Head of caudate nucleus (tissue), 42 donors: ENCODE measurements at regions not wholly inside any gene's neighbourhood (a gene's known extent, or its start where the extent isn't known, plus 50 kb on each side); places are given as distances from the start of the nearest gene placed in this dataset.
A peak's percentile ranks its signal among the peaks of the same experiment; 100 is the strongest.
"Not testable (repeated sequence)": the region's sequence is repeated elsewhere in the genome, so short reads cannot be mapped to it uniquely, and the experiment has no call there.

ENCODE experiments used
- DNase-seq, 42 donors: peaks; one replicate each; pipeline versions ENCODE4 v3.0.0 to v3.0.0-alpha.2; 2020 to 2021; ENCODE audit warnings: mixed read lengths in 7 of 42
- intact Hi-C: fragments of 100-400 bp; cut with DNase I; formaldehyde crosslinking; loops from one replicate; pipeline ENCODE4 v1.15.0; 2022

DNA sequence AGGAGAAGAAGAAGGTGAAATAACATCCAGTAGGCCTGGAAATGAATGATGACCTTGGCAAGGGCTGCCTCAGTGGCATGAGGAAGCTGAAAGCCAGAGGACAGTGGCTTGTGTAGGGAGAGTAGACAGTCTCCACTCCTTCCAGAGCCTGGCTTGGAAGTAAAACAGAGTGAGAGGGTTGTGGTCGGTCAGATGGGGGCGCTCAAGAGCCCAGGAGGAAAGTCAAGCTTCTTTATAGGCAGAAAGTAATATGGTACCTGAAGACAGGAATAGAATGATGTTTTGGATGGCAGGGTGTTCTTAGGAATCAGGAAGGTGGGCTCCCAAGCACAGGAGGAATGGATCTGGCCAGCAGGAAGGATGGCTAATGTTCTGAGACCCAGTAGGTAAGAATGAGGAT lies 75.1 kb upstream of the TSC22D1 start:
- intact Hi-C loops: no loop called here
- no peak for DNase-seq

DNA sequence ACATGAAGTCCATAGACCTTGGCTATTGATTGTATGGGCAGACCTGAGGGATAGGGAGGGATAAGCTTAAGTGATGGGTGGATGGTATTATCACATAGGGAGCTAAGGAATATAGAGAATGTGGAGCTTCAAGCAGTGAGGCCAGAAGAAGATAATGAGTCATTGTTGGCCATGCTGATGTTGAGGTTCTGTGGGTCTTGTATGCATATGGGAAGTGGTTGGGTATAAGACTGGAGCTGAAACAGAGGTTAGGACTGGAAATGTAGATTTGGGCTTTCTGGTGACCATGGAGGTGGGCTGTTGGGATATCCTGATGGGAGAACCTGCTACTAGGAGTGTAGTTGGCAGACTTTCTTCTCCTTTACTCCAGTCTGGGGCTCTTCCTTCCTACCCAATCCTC lies 73.7 kb upstream of the TSC22D1 start:
- intact Hi-C loops: no loop called here
- no peak for DNase-seq

DNA sequence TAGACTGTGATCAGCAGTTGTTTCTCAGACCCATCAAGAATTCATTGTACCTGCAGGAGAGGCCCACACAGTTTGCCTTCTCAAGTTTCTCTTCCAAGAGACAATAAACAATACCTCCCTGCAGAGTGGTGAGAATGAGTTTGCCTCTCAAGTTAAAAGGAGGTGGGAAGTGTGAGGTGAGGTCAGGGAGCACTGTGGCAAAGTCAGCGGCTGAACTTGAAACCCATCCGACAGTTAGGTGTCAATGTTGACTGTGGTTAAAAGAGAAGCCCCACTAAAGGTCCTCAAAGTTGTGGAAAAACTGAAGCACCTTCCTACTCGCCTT lies 72.9 kb upstream of the TSC22D1 start:
- intact Hi-C loops: no loop called here
- no peak for DNase-seq

DNA sequence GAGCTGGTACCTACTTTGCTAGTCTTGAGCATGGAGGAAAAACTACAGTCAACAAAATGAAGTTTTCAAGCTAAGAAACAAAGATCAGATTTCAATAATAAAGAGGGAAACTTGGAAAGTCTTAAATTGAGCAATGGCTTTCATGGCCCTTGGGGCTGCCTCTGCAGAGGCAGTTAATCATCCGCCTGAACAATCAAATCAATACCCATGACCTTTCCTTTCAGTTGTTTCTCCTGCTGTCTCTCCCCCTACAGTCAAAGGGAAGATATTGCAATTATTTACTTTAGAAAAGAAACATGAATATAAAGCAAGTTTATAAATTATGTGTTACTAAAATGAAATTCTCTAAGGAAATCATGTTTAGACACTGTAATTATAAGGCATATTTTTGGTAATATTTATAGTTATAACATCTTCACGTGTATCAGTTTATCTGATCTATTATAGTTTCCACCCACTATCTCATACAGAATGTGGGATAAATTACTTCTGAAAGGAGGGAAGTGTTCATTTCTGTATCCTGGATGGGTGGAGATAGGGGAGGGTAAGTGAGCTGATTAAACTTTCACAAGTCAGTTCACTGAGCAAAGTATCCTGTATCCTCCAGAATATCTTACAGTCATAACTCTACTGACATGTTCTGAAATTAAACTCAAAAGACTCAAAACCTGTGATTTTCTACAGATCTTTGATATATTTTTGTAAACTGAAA lies 72.4 kb upstream of the TSC22D1 start:
- no peak for DNase-seq
- intact Hi-C loops: no loop called here

DNA sequence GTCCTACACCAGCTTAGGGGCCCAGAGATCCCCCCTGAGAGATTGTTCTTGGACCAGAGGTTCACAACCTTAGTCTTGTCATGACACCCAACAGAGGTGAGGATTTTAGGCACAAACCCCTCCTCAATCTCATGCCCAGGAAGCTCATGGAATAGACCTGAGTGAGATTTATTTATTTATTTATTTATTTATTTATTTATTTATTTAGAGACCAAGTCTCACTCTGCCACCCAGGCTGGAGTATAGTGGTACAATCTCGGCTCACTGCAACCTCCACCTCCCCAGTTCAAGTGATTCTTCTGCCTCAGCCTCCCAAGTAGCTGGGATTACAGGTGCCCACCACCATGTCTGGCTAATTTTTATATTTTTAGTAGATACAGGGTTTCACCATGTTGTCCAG lies 71.4 kb upstream of the TSC22D1 start:
- intact Hi-C loops, DNase-seq: not testable (repeated sequence)

DNA sequence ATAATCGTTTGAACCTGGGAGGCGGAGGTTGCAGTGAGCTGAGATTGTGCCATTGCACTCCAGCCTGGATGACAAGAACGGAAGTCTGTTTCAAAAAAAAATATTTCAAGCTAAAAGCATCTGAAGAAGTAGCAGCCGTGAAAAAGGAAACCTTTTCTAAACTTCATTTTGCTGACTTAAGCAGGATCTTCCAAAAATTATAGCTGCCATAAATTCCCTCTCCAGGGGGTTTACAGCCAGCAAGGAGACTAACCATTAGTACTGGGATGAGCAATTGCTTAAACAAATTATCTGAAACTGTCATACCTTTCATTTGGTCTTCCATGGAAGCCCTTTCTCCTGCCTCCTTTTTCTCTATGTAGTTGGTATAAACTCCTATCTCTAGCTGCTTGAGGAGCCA lies 69.9 kb upstream of the TSC22D1 start:
- intact Hi-C loops: no loop called here
- no peak for DNase-seq

DNA sequence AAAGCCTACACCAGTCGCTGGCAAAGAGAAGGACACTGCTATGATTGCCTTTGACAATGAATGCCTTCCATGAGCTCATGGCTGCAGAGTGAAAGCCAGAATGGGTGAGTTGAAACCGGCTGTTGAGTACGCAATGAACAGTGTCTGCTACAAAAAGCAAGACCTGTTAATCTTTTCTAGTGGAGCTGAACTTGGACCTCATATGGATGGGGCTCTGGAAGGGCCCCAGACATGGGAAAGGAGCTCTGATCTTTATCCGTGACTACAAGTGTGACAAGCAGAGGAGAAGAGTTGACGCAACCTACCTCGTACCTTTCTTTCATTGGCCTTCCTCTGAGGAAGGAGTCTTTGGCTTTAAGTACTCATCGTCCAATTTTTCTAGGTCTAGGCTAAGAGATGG lies 67.1 kb upstream of the TSC22D1 start:
- intact Hi-C loops: no loop called here

DNA sequence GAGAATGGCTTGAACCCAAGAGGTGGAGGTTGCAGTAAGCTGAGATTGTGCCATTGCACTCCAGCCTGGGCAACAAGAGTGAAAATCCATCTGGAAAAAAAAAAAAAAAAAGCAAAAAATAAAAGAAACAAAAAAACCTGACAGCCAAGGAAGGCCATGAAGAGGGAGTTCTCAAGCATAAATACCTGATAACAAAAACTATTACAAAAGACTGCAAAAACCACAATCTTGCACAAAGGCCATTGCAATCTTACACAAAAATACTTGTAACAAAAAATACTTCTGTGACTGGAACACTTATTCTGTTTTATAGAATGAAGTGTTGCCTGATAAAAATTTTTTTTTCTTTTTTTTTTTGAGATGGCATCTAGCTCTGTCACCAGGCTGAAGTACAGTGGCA lies 61.5 kb upstream of the TSC22D1 start:
- peak in 1 of 42 donors; percentile 9 for DNase-seq
- intact Hi-C loops: no loop called here

More for the DNA sequence above, 67.1 kb upstream of the TSC22D1 start:
- no peak for DNase-seq

DNA sequence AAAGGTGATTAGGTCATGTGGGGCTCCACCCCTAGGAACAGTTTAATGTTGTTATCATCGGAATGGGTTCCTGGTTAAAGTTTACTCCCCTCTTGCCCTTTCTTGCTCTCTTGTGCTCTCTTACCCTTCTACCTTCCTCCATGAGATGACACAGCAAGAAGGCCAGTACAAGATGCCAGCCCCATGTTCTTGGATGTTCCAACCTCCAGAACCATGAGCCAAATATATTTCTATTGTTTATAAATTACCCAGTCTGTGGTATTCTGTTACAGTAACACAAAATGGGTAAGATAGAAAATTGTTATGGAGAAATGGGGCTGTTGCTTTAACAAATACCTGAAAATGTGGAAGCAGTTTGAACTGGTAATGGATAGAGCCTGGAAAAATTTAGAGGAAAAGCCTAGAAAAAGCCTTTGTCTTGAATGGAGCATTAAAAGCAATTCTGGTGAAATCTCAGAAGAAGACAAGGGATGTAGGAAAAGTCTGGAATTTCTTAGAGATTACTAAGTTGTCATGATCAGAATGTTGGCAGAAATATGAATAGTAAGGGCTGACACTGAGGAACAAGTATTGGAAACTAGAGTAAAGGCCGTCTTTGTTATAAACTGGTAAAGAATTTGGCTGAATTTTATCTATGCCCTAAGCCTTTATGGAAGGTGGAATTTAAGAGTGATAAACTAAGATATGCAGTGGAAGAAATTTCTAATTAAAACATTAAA lies 53.5 kb upstream of the TSC22D1 start:
- intact Hi-C loops: no loop called here
- DNase-seq: no peak

DNA sequence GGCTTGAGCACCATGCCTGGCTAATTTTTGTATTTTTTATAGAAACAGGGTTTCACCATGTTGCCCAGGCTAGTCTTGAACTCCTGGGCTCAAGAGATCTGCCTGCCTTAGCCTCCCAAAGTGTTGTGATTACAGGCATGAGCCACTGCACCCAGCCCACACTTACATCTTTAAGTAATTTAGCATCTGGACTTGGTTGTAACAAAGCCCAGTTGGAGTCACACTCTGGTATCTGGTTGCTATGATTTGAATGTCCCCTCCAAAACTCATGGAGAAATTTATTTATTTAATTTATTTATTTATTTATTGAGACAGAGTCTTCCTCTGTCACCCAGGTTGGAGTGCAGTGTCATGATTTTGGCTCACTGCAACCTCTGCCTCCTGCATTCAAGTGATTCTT lies 52.7 kb upstream of the TSC22D1 start:
- DNase-seq, intact Hi-C loops: not testable (repeated sequence)

DNA sequence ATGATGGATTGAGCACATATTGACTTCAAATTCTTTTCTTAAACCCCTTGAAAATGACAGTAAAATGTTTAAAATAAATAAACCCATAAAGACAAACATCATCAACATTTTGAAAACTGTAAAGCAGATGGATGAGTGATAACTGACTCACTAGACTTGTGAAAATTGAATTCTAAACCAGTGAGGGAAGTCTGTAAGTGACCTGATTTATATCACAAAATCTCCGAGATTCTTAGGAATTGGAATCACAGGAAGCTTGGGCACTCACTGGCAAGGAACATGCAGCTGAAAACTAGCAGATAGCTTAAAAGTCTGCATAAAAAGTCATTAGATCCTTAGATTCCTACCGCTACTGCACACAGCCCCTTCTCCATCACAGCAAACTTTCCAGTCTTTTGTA lies 51.3 kb upstream of the TSC22D1 start:
- no peak for DNase-seq
- intact Hi-C loops: no loop called here

DNA sequence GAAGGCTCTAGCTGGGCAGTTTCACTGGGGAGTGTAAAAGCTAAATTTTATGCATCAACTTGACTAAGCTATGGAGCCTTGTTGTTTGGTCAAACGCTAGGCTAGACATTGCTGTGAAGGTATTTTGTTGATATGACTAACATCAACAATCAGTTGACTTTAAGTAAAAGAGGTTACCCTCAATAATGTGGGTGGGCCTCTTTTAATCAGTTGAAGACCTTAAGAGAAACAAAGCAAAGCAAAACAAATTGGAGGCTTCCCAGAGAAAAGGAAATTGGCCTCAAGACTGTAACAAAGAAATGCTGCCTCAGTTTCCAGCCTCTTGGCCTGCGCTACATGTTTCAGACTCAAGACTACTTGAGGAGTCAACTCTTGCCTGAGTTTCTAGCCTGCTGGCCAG lies 50.0 kb upstream of the TSC22D1 start:
- DNase-seq: no peak
- intact Hi-C loops: no loop called here
